NCI-H2107 treated with DMSO at 0.1 percent for 48 hours (cell line): ENCODE measurements at regions not wholly inside any gene's neighbourhood (a gene's known extent, or its start where the extent isn't known, plus 50 kb on each side); places are given as distances from the start of the nearest gene placed in this dataset.
A peak's percentile ranks its signal among the peaks of the same experiment; 100 is the strongest.

Experiments
- DNase-seq: peaks from one replicate; lab custom pipeline; 2025; ENCODE audit not compliant: unreplicated experiment; lab: John Stamatoyannopoulos, UW

- no peak for DNase-seq
Measured at GRCh38 chr12:105912882-105913678, 225.7 kb downstream of the NUAK1 start.

GRCh38 chr12:105915997-105916759, 222.6 kb downstream of the NUAK1 start:
- no peak for DNase-seq

DNA sequence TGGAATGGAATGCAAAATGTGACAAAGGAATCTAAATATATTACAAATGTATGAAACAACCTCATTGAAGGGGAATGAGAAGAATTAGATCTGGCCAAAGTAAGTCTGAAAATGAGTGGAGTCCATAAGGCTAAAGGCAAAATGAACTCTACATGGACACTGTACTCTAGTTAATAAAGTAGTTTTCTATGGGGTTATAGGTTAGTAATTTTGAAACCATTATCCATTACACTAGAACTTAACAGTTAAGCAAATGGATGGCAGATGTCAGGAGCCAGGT, 222.1 kb downstream of the NUAK1 start:
- DNase-seq = no peak

DNA sequence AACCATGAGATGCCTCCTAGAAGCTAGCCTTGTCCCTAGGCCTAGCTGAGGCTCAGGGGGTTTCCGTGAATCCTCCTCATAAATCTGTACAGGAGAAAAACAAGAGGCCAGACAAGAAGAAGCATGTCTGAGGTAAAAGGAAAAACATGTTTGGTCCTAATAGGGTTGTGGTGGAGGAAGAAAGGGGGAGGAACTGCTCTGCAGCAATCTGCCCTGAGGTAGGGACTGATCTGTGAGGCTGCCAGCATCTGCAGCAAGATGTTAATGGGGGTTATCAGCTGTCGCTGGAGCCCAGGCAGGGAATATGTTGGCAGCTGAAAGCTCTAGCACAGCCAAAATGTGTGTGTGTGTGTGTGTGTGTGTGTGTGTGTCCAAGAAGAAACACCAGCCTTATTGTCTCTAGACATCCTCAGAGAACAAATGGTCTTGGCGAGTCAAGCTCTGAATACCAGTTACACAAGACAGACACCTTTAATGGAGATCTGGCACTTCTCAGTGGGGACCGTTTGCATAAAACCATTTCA, 218.5 kb downstream of the NUAK1 start:
- no peak for DNase-seq

DNA sequence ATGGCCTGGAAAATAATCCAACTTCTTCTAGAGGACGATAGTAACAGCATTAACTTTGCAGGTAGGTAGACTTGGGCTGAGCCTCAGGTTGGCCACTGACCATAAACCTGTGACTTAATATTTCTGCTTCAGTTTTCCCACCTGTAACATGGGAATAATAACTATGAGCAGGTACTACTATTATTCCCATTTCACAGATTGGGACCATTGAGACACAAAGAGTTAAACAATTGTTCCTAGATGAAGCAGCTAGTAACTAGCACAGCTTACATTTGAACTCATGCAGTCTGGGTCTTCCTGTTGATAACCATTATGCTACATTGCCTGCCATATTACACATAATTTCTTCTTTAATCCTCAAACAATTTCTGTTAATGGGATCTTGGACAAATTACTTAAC, 217.7 kb downstream of the NUAK1 start:
- DNase-seq = no peak

DNA sequence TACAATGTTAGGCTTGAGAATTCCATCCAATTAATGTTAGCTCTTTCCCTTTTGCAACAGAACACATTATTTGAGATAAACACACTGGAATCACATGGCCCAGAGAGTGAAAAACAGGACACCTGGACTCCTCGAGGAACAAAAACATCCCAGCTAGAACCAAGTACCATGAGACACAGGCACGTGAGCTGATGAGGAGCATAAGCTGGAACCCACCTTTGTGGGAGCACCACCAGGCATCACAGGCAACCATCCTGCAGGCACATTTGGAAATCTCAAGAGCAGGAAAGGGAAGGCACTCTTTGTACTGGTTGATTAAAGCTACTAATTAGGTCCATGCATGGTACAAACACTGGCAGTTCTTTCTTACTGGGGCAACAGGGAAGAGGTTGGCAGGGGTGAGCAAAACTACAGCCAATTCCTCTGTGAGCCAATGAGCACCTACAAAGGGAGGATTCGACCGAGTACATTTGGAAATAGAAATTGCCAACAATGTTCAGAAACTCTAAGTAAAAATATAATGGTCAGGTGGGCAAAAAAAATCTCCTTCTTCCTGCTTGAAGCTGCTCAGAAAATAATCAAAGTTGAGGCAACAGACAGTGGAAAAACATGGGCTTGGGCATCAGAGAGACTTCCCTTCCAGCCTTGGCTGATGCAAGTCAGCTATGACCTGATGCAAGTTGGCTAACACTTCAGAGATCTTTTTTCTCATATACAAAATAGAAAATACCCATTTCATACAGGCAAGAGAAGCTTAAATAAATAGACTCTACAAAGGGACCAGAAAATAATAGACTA, 216.7 kb downstream of the NUAK1 start:
- peak; percentile 36 for DNase-seq

GRCh38 chr12:105922670-105923102, 216.1 kb downstream of the NUAK1 start:
- DNase-seq = no peak

DNA sequence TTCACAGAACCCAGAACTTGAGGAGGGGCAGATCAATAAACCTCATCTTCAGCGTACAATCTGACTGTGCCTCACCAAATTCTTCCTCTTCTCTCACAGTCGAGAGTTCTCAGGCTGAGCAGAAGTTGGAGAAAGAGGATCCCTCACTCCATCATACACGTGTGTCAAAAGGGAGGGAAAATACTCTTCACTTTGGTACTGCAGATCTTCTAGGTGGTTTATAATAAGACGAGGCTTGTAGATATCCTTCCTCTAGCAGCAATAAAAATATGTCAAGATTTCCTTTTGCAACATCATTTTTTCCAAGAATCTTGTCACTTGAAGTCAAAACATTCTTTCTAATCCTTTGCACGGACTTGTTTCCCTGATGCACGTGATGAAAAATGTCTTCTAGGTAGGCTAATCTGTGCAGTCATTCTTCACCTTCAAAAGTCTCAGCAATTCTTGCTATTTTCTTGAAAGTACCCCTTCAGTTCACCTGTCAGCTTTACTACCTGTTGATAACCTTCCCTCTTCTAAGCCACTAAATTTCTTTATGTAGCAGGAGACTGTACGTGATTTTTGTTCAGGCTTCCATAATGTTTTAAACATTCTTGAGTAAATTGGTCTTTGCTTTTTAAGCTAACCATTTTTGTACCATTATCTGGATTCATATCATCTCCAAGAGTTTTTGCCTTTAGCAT, 214.1 kb downstream of the NUAK1 start:
- DNase-seq = no peak

DNA sequence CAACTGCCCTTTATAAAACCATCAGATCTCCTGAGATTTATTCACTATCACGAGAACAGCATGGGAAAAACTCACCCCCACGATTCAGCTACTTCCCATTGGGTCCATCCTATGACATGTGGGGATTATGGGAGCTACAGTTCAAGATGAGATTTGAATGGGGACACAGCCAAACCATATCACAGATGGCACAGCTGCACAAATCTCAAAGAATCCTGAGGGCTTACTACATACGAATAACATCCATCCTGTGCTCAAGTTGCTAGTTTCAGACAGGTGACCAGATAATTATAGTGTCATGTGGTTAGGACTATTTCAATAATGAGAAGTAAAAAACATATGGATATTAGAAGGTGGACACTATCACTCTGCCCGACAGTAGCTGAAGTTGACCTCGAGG, 211.2 kb downstream of the NUAK1 start:
- no peak for DNase-seq

GRCh38 chr12:105928436-105928835, 210.3 kb downstream of the NUAK1 start:
- DNase-seq = no peak

DNA sequence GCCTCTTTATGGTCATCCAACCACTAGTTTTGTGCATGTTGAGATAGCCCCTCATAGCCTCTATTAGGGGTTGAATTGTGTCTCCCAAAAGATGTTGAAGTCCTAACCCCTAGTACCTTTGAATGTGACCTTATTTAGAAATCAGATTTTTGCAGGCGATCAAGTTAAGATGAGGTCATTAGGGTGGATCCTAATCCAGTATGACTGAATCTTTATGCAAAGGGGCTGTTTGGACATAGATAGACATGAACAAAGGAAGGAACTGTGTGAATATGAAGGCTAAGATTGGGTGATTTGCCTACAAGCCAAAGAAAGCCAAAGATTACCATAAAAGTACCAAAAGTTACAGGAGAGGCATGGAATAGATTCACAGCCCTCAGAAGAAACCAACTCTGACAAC, 209.6 kb downstream of the NUAK1 start:
- DNase-seq = no peak

DNA sequence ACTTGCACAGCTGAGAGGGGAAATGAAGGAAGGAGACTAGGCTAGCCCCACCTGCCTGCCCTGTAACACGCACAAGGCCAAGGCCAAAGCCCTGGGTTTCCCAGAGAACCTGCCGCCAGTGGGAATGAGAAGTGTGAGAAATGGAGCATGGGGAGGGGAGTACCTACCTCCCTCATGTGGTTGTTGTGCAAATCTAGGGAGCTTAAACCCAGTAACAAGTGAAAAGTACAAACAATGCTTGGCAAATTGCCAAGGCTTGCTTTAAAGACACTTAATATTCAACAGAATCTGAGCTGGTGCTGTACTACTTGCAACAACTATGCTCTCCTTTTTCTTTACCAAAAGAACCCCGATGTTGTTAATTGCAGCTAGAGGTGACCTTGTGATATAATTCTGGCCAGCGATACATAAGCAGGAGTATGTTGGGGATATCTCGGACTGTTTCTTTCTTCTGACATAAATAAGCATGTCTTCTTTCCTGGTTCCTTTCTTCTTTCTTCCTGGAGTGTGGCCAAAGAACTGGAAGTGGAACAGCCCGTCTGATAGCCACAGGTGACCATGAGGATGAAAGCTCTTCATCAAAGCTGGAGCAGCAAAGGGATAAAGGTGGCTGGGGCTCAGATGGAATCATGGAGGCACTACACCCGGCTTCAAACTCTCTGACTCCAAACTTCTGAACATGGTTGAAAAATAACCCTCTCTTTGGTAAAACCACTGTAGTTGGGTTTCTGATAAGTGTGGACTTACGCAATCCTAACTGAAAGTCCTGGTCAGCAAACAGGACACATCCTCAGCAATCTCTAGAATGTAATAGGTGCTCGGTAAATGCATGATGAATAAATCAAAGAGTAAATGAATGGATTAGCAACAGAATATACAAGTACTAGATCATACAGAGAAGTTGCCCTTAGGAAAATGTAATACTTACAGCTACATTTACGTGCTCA, 207.9 kb downstream of the NUAK1 start:
- DNase-seq = no peak

DNA sequence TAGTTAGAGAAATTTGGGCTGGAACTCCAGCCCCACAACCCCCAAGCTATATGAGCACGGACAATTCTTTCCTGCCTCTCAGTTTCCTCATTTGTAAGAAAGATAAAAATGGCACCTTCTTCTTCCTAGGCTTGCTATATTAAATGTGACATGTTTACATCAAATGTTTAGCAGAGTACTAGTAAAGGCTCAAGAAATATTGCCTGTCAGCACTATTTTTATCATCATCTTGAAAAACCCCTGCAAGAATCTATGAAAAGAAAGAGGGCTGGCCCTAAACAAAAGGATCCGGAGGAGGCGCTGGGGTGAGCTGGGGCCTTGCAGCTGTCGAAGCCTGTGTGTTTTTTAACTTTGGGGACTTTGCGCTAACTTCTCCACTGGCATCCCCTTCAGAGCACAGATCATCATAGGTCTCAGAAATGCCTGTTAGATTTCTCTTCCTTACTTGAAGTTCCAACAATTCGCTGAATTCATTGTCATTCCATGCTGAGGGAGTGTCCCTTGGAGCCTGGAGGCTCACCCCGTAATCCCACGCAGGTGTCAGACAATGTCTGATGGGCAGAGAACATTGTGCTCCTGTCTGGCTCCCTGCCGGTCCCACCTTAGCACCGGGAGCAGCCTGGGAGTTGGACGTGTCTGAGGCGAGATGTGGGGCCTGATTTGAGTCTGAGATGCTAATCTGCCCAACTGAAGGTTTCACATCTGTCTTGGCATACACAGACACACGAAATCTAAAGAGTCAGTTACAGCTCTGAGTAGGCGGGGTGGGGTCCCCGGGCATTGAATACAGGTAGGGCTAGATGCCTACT, 206.8 kb downstream of the NUAK1 start:
- DNase-seq = no peak

DNA sequence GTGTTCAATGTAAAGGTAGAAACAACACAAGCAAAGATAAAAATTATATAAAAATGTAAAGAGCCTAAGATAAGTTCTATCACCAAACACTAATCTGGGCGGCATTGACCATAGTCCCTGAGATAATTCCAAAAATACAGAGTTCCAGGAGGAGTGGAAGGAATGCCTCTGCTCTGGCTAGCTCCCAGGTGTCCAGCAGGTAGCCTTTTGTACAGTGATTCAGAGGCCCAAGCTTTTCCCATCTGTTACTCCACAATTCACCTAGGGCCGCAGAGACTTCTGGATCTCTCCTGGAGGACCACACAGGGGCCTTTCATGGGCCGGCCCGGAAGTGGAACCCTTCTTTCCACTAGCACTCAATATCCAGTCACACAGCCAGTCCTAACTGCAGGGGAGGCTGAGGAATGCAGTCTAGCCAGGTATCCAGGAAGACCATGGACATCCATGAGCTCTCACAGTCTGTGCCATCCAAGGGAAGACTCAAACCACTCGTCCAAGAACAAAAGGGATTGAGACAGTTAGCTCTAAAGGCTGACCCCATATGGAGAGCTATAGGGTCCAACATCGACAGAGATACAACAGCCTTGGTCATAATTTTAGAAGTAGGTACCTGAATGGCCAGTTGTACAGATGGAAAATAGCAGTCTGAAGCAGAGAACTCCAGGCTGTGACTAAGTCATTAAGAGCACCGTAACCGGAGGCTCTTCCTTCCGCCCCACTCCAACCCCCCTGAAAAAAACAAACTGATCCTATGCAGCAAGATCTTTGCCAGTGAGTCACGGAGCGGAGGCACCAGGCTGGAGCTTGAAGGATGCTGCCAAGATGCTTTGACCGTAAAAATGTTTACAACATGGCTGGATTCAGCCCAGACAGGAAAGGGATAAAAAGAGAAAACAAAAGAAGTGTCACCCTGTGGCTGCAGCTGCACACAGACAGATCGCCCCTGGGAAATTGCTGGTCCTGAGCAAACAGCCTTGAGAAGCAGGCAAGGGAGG, 204.8 kb downstream of the NUAK1 start:
- DNase-seq = no peak

DNA sequence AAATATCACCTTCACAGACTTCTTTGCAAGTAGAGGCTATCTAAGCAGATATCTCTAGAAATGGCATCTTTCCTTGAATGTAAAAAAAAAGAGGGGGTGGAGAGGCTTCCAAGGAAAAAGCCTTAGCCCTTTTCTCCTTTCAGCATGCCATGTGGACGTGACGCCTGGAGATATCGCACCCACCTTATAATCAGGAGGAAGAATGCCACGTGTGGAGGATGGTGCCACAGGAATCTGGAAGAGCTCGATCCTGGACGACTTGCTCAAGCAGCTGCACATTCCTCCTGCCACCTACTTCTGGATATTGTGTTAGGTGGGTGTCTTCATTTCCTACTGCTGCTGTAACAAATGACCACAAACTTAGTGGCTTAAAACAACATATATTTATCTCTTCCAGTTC, 203.6 kb downstream of the NUAK1 start:
- no peak for DNase-seq

- no peak for DNase-seq
Measured at GRCh38 chr12:105935981-105936380, 202.8 kb downstream of the NUAK1 start.

DNA sequence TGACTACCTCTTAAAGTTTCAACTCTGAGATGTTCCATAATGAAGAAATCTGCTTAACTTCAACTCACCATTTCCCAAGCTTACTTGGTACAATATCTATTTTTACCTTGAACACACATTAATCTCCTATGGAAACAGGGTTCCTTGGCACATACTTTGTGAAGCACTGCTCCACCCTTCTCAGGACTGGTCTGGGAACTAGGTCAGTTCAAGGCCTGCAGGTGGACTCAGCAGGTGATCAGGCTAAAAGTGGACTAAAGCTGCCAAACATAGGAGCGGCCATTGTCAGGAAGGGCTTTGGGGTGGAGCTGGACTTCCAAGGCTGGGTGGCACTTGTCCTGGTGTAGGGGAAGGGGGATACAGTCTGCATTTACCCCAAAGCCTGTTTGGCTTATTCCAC, 202.3 kb downstream of the NUAK1 start:
- DNase-seq = no peak

DNA sequence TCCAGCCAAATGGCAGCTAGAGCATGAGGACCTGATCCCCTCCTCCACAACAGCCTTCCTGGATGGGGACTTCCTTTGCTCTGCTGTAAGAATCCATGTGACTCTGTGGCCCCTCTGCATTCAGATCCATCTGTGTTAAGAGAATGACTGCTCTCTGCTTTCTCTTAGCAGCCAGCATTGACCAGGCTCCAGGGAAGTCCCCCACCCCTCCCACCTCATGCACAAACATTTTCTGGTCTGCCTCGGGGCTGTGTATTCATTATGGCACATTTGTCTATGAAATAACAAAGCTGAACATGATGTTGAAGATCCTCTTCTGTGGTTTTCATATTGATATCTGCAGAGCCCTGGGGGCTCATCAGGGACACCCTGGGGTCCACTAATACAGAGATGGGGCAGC, 201.7 kb downstream of the NUAK1 start:
- no peak for DNase-seq
